ENCODE measurements at regions not wholly inside any gene's neighbourhood (a gene's known extent, or its start where the extent isn't known, plus 50 kb on each side); places are given as distances from the start of the nearest gene placed in this dataset.

DNA sequence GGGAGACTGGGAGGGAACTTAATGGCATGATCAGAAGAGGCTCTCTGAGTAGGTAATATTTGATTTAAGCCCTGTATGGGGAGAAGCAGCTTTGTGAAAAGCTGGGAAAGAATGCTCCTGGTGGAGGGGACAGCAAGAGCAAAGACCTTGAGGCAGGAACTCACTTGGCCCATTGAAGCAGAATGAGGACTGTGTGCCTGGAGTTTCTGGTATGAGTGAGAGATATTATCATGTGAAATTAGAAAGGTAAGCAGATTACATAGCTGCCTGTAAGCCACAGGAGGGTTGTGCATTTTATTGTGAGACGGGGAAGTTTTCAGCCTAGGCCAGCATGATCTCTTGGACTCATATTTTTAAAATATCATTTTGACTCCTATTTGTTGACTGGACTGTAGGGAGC is 502.1 kb downstream of the DHX35 start:
- H3K27me3 ChIP-seq (ENCODE audit: insufficient read depth): no peaks in the 10 kb centered on the region
- ATAC-seq: no peak
- Mint-ChIP-seq H3K4me3 (no peak overlapping the region), H3K4me1 (no peaks in the 10 kb centered on the region), H3K27ac (no peak overlapping the region), H3K36me3 (ENCODE audit: low read depth) (no peaks in the 10 kb centered on the region), H3K9me3 (peaks cover under 1% of the 10 kb centered on the region; the same call in 1 of the 3 replicates), H3K27me3 (ENCODE audit: insufficient read depth, low read depth, poor library complexity) (peaks cover 3% of the 10 kb centered on the region)
- no peaks in the 10 kb centered on the region for H3K36me3 ChIP-seq (ENCODE audit: insufficient read depth)
- DNase-seq (ENCODE audit: low spot score): no peak
- TF ChIP-seq, protein P1, sequence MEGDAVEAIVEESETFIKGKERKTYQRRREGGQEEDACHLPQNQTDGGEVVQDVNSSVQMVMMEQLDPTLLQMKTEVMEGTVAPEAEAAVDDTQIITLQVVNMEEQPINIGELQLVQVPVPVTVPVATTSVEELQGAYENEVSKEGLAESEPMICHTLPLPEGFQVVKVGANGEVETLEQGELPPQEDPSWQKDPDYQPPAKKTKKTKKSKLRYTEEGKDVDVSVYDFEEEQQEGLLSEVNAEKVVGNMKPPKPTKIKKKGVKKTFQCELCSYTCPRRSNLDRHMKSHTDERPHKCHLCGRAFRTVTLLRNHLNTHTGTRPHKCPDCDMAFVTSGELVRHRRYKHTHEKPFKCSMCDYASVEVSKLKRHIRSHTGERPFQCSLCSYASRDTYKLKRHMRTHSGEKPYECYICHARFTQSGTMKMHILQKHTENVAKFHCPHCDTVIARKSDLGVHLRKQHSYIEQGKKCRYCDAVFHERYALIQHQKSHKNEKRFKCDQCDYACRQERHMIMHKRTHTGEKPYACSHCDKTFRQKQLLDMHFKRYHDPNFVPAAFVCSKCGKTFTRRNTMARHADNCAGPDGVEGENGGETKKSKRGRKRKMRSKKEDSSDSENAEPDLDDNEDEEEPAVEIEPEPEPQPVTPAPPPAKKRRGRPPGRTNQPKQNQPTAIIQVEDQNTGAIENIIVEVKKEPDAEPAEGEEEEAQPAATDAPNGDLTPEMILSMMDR (conservative IDR thresholded peaks at IDR 0.05; ENCODE audit: low read depth in 2 of 2): no peak
- TF ChIP-seq, protein P2, sequence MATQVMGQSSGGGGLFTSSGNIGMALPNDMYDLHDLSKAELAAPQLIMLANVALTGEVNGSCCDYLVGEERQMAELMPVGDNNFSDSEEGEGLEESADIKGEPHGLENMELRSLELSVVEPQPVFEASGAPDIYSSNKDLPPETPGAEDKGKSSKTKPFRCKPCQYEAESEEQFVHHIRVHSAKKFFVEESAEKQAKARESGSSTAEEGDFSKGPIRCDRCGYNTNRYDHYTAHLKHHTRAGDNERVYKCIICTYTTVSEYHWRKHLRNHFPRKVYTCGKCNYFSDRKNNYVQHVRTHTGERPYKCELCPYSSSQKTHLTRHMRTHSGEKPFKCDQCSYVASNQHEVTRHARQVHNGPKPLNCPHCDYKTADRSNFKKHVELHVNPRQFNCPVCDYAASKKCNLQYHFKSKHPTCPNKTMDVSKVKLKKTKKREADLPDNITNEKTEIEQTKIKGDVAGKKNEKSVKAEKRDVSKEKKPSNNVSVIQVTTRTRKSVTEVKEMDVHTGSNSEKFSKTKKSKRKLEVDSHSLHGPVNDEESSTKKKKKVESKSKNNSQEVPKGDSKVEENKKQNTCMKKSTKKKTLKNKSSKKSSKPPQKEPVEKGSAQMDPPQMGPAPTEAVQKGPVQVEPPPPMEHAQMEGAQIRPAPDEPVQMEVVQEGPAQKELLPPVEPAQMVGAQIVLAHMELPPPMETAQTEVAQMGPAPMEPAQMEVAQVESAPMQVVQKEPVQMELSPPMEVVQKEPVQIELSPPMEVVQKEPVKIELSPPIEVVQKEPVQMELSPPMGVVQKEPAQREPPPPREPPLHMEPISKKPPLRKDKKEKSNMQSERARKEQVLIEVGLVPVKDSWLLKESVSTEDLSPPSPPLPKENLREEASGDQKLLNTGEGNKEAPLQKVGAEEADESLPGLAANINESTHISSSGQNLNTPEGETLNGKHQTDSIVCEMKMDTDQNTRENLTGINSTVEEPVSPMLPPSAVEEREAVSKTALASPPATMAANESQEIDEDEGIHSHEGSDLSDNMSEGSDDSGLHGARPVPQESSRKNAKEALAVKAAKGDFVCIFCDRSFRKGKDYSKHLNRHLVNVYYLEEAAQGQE (IDR thresholded peaks at IDR 0.05; ENCODE audit: unreplicated experiment): no peak
- TF ChIP-seq, protein P3, sequence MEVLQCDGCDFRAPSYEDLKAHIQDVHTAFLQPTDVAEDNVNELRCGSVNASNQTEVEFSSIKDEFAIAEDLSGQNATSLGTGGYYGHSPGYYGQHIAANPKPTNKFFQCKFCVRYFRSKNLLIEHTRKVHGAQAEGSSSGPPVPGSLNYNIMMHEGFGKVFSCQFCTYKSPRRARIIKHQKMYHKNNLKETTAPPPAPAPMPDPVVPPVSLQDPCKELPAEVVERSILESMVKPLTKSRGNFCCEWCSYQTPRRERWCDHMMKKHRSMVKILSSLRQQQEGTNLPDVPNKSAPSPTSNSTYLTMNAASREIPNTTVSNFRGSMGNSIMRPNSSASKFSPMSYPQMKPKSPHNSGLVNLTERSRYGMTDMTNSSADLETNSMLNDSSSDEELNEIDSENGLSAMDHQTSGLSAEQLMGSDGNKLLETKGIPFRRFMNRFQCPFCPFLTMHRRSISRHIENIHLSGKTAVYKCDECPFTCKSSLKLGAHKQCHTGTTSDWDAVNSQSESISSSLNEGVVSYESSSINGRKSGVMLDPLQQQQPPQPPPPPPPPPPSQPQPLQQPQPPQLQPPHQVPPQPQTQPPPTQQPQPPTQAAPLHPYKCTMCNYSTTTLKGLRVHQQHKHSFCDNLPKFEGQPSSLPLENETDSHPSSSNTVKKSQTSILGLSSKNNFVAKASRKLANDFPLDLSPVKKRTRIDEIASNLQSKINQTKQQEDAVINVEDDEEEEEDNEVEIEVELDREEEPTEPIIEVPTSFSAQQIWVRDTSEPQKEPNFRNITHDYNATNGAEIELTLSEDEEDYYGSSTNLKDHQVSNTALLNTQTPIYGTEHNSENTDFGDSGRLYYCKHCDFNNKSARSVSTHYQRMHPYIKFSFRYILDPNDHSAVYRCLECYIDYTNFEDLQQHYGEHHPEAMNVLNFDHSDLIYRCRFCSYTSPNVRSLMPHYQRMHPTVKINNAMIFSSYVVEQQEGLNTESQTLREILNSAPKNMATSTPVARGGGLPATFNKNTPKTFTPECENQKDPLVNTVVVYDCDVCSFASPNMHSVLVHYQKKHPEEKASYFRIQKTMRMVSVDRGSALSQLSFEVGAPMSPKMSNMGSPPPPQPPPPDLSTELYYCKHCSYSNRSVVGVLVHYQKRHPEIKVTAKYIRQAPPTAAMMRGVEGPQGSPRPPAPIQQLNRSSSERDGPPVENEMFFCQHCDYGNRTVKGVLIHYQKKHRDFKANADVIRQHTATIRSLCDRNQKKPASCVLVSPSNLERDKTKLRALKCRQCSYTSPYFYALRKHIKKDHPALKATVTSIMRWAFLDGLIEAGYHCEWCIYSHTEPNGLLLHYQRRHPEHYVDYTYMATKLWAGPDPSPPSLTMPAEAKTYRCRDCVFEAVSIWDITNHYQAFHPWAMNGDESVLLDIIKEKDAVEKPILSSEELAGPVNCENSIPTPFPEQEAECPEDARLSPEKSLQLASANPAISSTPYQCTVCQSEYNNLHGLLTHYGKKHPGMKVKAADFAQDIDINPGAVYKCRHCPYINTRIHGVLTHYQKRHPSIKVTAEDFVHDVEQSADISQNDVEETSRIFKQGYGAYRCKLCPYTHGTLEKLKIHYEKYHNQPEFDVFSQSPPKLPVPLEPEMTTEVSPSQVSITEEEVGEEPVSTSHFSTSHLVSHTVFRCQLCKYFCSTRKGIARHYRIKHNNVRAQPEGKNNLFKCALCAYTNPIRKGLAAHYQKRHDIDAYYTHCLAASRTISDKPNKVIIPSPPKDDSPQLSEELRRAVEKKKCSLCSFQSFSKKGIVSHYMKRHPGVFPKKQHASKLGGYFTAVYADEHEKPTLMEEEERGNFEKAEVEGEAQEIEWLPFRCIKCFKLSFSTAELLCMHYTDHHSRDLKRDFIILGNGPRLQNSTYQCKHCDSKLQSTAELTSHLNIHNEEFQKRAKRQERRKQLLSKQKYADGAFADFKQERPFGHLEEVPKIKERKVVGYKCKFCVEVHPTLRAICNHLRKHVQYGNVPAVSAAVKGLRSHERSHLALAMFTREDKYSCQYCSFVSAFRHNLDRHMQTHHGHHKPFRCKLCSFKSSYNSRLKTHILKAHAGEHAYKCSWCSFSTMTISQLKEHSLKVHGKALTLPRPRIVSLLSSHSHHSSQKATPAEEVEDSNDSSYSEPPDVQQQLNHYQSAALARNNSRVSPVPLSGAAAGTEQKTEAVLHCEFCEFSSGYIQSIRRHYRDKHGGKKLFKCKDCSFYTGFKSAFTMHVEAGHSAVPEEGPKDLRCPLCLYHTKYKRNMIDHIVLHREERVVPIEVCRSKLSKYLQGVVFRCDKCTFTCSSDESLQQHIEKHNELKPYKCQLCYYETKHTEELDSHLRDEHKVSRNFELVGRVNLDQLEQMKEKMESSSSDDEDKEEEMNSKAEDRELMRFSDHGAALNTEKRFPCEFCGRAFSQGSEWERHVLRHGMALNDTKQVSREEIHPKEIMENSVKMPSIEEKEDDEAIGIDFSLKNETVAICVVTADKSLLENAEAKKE (CRISPR knock-in tag; IDR thresholded peaks at IDR 0.05): no peak
- no peak for TF ChIP-seq ZNF331 (CRISPR knock-in tag; IDR thresholded peaks at IDR 0.05; ENCODE audit: low read depth)
- TF ChIP-seq EZH2 (IDR thresholded peaks at IDR 0.05; ENCODE audit: low read depth, unreplicated experiment): no peak
- no peak overlapping the region for H3K4me2 ChIP-seq
- peak overlapping the region; percentile 43; the same call in 1 of the 2 replicates for H2AFZ ChIP-seq
- H3K4me1 ChIP-seq (ENCODE audit: insufficient read depth): no peaks in the 10 kb centered on the region
- H4K20me1 ChIP-seq (replicated peaks; ENCODE audit: insufficient read depth): no peaks in the 10 kb centered on the region
- H3K79me2 ChIP-seq (replicated peaks; ENCODE audit: insufficient read depth): no peaks in the 10 kb centered on the region
- H3K4me3 ChIP-seq: no peak overlapping the region
- no peak overlapping the region for H3K27ac ChIP-seq (ENCODE audit: low read depth)
- H3F3A ChIP-seq (replicated peaks; ENCODE audit: low read depth): no peaks in the 10 kb centered on the region
- peaks cover 3% of the 10 kb centered on the region for H3K9me2 ChIP-seq (ENCODE audit: insufficient read depth)
